Natural killer cell (primary cell): ENCODE measurements at regions not wholly inside any gene's neighbourhood (a gene's known extent, or its start where the extent isn't known, plus 50 kb on each side); places are given as distances from the start of the nearest gene placed in this dataset.

Experiments
- ATAC-seq, 3 donors: fragments of 150-1000 bp in 2 of 3; fragments of 200-7000 bp in 1 of 3; cut with Tn5 transposase; 1 replicate in 1 of 3; 2 replicates in 2 of 3; pipeline ENCODE4 v1.10.0; 2021; ENCODE audit warnings: mild to moderate bottlenecking in 2 of 3, moderate library complexity in 2 of 3
- DNase-seq, 2 donors: peaks; one replicate each; pipeline versions ENCODE4 v3.0.0 to v3.0.0-alpha.2; 2013 to 2021; ENCODE audit warnings: mixed read lengths in 1 of 2
- H3K27ac ChIP-seq: one replicate; pipeline ENCODE4 v1.5.1; 2013; ENCODE audit warnings: mild to moderate bottlenecking, low read length
- H3K27me3 ChIP-seq: one replicate; pipeline ENCODE4 v1.6.1; 2013; ENCODE audit warnings: low read length; ENCODE audit not compliant: control insufficient read depth, insufficient read depth
- H3K36me3 ChIP-seq: one replicate; pipeline ENCODE4 v1.6.1; 2013; ENCODE audit warnings: low read length; ENCODE audit not compliant: control insufficient read depth, insufficient read depth
- H3K4me1 ChIP-seq: one replicate; pipeline ENCODE4 v1.6.1; 2013; ENCODE audit warnings: low read length; ENCODE audit not compliant: control insufficient read depth, insufficient read depth
- H3K4me3 ChIP-seq: one replicate; pipeline ENCODE4 v1.5.1; 2013; ENCODE audit warnings: low read length
- H3K9me3 ChIP-seq: one replicate; pipeline ENCODE4 v1.6.1; 2013; ENCODE audit warnings: low read length; ENCODE audit not compliant: control insufficient read depth, insufficient read depth
- H3K27ac Mint-ChIP-seq, 2 donors: one replicate each; pipeline ENCODE4 v1.8.0; 2022; ENCODE audit warnings: mild to moderate bottlenecking in 2 of 2, mixed read lengths in 2 of 2, moderate library complexity in 1 of 2
- H3K27me3 Mint-ChIP-seq, 2 donors: one replicate each; pipeline ENCODE4 v1.8.0; 2022; ENCODE audit warnings: low read depth in 2 of 2, mixed read lengths in 2 of 2
- H3K36me3 Mint-ChIP-seq: one replicate; pipeline ENCODE4 v1.8.0; 2022; ENCODE audit warnings: mixed read lengths
- H3K4me1 Mint-ChIP-seq, 2 donors: one replicate each; pipeline ENCODE4 v1.8.0; 2022; ENCODE audit warnings: mixed read lengths in 2 of 2
- H3K4me3 Mint-ChIP-seq: one replicate; pipeline ENCODE4 v1.8.0; 2022; ENCODE audit warnings: mild to moderate bottlenecking, moderate library complexity, mixed read lengths
- H3K9me3 Mint-ChIP-seq, 2 donors: one replicate each; pipeline ENCODE4 v1.8.0; 2022; ENCODE audit warnings: mixed read lengths in 2 of 2
- CTCF ChIP-seq: fragments of 200-600 bp; IDR thresholded peaks from one replicate; pipeline ENCODE4 v1.8.0; 2022; ENCODE audit warnings: antibody characterized with exemption
- WGBS: methylation state at CpG from one replicate; pipeline ENCODE4 v1.1.7; 2013; ENCODE audit warnings: missing lambda C conversion rate; ENCODE audit not compliant: insufficient coverage; 5-methylcytosine and 5-hydroxymethylcytosine counted together
- intact Hi-C: fragments of 100-400 bp; cut with micrococcal nuclease; formaldehyde crosslinking; loops from one replicate; pipeline ENCODE4 v1.14.2; 2022

GRCh38 chr15:47602121-47602520, 115.2 kb upstream of the SEMA6D start:
- no peaks in the 10 kb centered on the region for H3K4me1 Mint-ChIP-seq
- Histone ChIP-seq H3K27me3 (no peaks in the 10 kb centered on the region), H3K9me3 (no peaks in the 10 kb centered on the region), H3K27ac (no peak overlapping the region), H3K36me3 (no peaks in the 10 kb centered on the region), H3K4me1 (no peaks in the 10 kb centered on the region), H3K4me3 (no peak overlapping the region)
- H3K27ac Mint-ChIP-seq = no peak overlapping the region
- DNase-seq = no peak
- ATAC-seq = no peak
- peaks cover 3% of the 10 kb centered on the region in 2 donors for H3K9me3 Mint-ChIP-seq
- no peak for TF ChIP-seq CTCF
- WGBS = no CpG with 5 or more reads among the region's 1 CpG
- H3K36me3 Mint-ChIP-seq = no peaks in the 10 kb centered on the region
- intact Hi-C loops = no loop called here
- peaks cover 2 to 12% of the 10 kb centered on the region in 2 donors for H3K27me3 Mint-ChIP-seq
- no peak overlapping the region for H3K4me3 Mint-ChIP-seq

- intact Hi-C loops = no loop called here
- DNase-seq (no peak), ATAC-seq (no peak)
- H3K4me1 ChIP-seq = no peaks in the 10 kb centered on the region
- no peak overlapping the region for H3K4me3 ChIP-seq
- Mint-ChIP-seq H3K4me1 (no peaks in the 10 kb centered on the region), H3K4me3 (no peak overlapping the region), H3K27ac (no peak overlapping the region), H3K36me3 (no peaks in the 10 kb centered on the region), H3K9me3 (peaks cover 3% of the 10 kb centered on the region in 2 donors), H3K27me3 (peaks cover 2 to 12% of the 10 kb centered on the region in 2 donors)
- H3K27ac ChIP-seq = no peak overlapping the region
- 96% methylated on average over 2 of the region's 2 CpGs for WGBS
- TF ChIP-seq CTCF = no peak
- no peaks in the 10 kb centered on the region for H3K27me3 ChIP-seq
- no peaks in the 10 kb centered on the region for H3K9me3 ChIP-seq
- no peaks in the 10 kb centered on the region for H3K36me3 ChIP-seq
Measured at GRCh38 chr15:47603026-47603425, 114.3 kb upstream of the SEMA6D start.

GRCh38 chr15:47607695-47608094, 109.6 kb upstream of the SEMA6D start:
- no peak overlapping the region for H3K27ac ChIP-seq
- H3K36me3 ChIP-seq = no peaks in the 10 kb centered on the region
- H3K9me3 Mint-ChIP-seq = peaks cover 0 to 3% of the 10 kb centered on the region in 2 donors
- no peak for TF ChIP-seq CTCF
- no peaks in the 10 kb centered on the region for H3K4me1 Mint-ChIP-seq
- no peaks in the 10 kb centered on the region for H3K36me3 Mint-ChIP-seq
- H3K27me3 Mint-ChIP-seq = peaks cover 2 to 10% of the 10 kb centered on the region in 2 donors
- no peaks in the 10 kb centered on the region for H3K9me3 ChIP-seq
- ATAC-seq (no peak), DNase-seq (no peak)
- H3K27ac Mint-ChIP-seq = no peak overlapping the region
- no peaks in the 10 kb centered on the region for H3K4me1 ChIP-seq
- no peaks in the 10 kb centered on the region for H3K27me3 ChIP-seq
- H3K4me3 ChIP-seq = no peak overlapping the region
- no peak overlapping the region for H3K4me3 Mint-ChIP-seq
- intact Hi-C loops = no loop called here

- Histone ChIP-seq H3K4me1 (no peaks in the 10 kb centered on the region), H3K27me3 (no peaks in the 10 kb centered on the region), H3K4me3 (no peak overlapping the region), H3K36me3 (no peaks in the 10 kb centered on the region), H3K27ac (no peak overlapping the region), H3K9me3 (no peaks in the 10 kb centered on the region)
- TF ChIP-seq CTCF = no peak
- no peak overlapping the region for H3K27ac Mint-ChIP-seq
- H3K9me3 Mint-ChIP-seq = no peaks in the 10 kb centered on the region
- no peaks in the 10 kb centered on the region for H3K4me1 Mint-ChIP-seq
- H3K4me3 Mint-ChIP-seq = no peak overlapping the region
- ATAC-seq (no peak), DNase-seq (no peak)
- H3K36me3 Mint-ChIP-seq = no peaks in the 10 kb centered on the region
- WGBS = 84% methylated on average over 2 of the region's 2 CpGs
- intact Hi-C loops = no loop called here
- H3K27me3 Mint-ChIP-seq = peaks cover 0 to 17% of the 10 kb centered on the region in 2 donors
Measured at GRCh38 chr15:47609693-47610092, 107.6 kb upstream of the SEMA6D start.
